PFSK-1 (cell line): ENCODE measurements at regions not wholly inside any gene's neighbourhood (a gene's known extent, or its start where the extent isn't known, plus 50 kb on each side); places are given as distances from the start of the nearest gene placed in this dataset.

Source experiments
- POLR2AphosphoS5 ChIP-seq: IDR thresholded peaks from 2 replicates; pipeline ENCODE4 v1.6.1; 2012; ENCODE audit warnings: low read depth, mild to moderate bottlenecking, control low read depth, low read length, moderate library complexity
- SIN3A ChIP-seq: IDR thresholded peaks from 2 replicates; pipeline ENCODE4 v1.6.1; 2012; ENCODE audit warnings: mild to moderate bottlenecking, low read length, moderate library complexity, borderline replicate concordance; ENCODE audit not compliant: insufficient read depth
- TAF1 ChIP-seq: IDR thresholded peaks from 2 replicates; pipeline ENCODE4 v1.6.1; 2012; ENCODE audit warnings: low read length, control low read depth, borderline replicate concordance; ENCODE audit not compliant: insufficient read depth
- TF ChIP-seq, protein P1 (sequence below), 2 experiments: IDR thresholded peaks; 2 replicates each; pipeline versions ENCODE4 v1.6.1 to v1.8.0; 2011 to 2012; ENCODE audit warnings: low read depth in 2 of 2, low read length in 2 of 2, control low read depth in 1 of 2, inconsistent platforms in 1 of 2, mild to moderate bottlenecking in 1 of 2, moderate library complexity in 1 of 2; ENCODE audit not compliant: insufficient read depth in 1 of 2

DNA sequence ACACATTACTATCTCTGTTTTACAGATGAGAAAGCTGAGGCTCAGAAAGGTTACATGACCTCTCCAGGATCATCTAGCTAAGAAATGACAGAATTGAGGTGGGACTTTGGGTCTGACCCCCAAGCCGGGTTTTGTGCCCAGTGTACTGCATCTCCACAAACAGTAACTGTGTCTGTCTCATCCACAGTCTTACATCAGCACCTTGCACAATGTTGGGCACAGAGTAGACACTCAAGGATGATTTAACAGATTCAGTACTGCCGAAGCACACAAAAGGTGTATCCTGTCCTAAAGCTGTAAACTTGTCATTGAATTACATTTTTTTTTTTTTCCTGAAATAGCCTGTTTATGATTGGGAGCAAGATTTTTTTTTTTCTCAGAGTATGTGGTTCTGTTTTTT, 84.8 kb downstream of the ADCYAP1 start:
- TF ChIP-seq POLR2AphosphoS5 (no peak), TAF1 (no peak), SIN3A (no peak)
- TF ChIP-seq, protein P1, sequence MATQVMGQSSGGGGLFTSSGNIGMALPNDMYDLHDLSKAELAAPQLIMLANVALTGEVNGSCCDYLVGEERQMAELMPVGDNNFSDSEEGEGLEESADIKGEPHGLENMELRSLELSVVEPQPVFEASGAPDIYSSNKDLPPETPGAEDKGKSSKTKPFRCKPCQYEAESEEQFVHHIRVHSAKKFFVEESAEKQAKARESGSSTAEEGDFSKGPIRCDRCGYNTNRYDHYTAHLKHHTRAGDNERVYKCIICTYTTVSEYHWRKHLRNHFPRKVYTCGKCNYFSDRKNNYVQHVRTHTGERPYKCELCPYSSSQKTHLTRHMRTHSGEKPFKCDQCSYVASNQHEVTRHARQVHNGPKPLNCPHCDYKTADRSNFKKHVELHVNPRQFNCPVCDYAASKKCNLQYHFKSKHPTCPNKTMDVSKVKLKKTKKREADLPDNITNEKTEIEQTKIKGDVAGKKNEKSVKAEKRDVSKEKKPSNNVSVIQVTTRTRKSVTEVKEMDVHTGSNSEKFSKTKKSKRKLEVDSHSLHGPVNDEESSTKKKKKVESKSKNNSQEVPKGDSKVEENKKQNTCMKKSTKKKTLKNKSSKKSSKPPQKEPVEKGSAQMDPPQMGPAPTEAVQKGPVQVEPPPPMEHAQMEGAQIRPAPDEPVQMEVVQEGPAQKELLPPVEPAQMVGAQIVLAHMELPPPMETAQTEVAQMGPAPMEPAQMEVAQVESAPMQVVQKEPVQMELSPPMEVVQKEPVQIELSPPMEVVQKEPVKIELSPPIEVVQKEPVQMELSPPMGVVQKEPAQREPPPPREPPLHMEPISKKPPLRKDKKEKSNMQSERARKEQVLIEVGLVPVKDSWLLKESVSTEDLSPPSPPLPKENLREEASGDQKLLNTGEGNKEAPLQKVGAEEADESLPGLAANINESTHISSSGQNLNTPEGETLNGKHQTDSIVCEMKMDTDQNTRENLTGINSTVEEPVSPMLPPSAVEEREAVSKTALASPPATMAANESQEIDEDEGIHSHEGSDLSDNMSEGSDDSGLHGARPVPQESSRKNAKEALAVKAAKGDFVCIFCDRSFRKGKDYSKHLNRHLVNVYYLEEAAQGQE (IDR thresholded peaks at IDR 0.05; ENCODE audit: insufficient read depth in 1 of 2, low read depth in 2 of 2, low read length in 2 of 2) = no peak
